GM18861 (cell line): ENCODE measurements at regions not wholly inside any gene's neighbourhood (a gene's known extent, or its start where the extent isn't known, plus 50 kb on each side); places are given as distances from the start of the nearest gene placed in this dataset.

Source experiments
- ATAC-seq: cut with Tn5 transposase; IDR thresholded peaks from one replicate; pipeline ENCODE4 v1.9.1; 2021; ENCODE audit not compliant: unreplicated experiment

- no peak for ATAC-seq
These were observed 92.0 kb upstream of the MKLN1 start for GRCh38 chr7:131235489-131236317.

GRCh38 chr7:131236318-131236672 lies 91.4 kb upstream of the MKLN1 start:
- no peak for ATAC-seq

- no peak for ATAC-seq
These were observed 89.2 kb upstream of the MKLN1 start for GRCh38 chr7:131238347-131238931.

GRCh38 chr7:131241386-131241785 lies 86.3 kb upstream of the MKLN1 start:
- ATAC-seq = no peak

GRCh38 chr7:131242123-131242650 lies 85.5 kb upstream of the MKLN1 start:
- no peak for ATAC-seq

- ATAC-seq = no peak
These were observed 83.3 kb upstream of the MKLN1 start for GRCh38 chr7:131244259-131244852.

- no peak for ATAC-seq
These were observed 78.7 kb upstream of the MKLN1 start for GRCh38 chr7:131249003-131249402.

- no peak for ATAC-seq
These were observed 78.2 kb upstream of the MKLN1 start for GRCh38 chr7:131249483-131249882.

GRCh38 chr7:131250331-131250730 lies 77.3 kb upstream of the MKLN1 start:
- ATAC-seq = no peak

- no peak for ATAC-seq
These were observed 76.3 kb upstream of the MKLN1 start for GRCh38 chr7:131251371-131251770.

GRCh38 chr7:131252976-131253375 lies 74.7 kb upstream of the MKLN1 start:
- ATAC-seq = no peak

- ATAC-seq = no peak
These were observed 73.5 kb upstream of the MKLN1 start for GRCh38 chr7:131254211-131254610.

- ATAC-seq = no peak
These were observed 72.4 kb upstream of the MKLN1 start for GRCh38 chr7:131255242-131255641.

- ATAC-seq = no peak
These were observed 66.1 kb upstream of the MKLN1 start for GRCh38 chr7:131261476-131261994.

- ATAC-seq = no peak
These were observed 62.4 kb upstream of the MKLN1 start for GRCh38 chr7:131265227-131265626.

- ATAC-seq = no peak
These were observed 60.0 kb upstream of the MKLN1 start for GRCh38 chr7:131267631-131268030.

GRCh38 chr7:131268906-131269305 lies 58.8 kb upstream of the MKLN1 start:
- ATAC-seq = no peak

- no peak for ATAC-seq
These were observed 55.6 kb upstream of the MKLN1 start for GRCh38 chr7:131272086-131272485.

GRCh38 chr7:131274986-131275385 lies 52.7 kb upstream of the MKLN1 start:
- no peak for ATAC-seq

- ATAC-seq = no peak
These were observed 51.5 kb upstream of the MKLN1 start for GRCh38 chr7:131276190-131276589.

GRCh38 chr7:131276748-131277147 lies 50.9 kb upstream of the MKLN1 start:
- no peak for ATAC-seq
